SK-N-DZ (cell line): ENCODE measurements at regions not wholly inside any gene's neighbourhood (a gene's known extent, or its start where the extent isn't known, plus 50 kb on each side); places are given as distances from the start of the nearest gene placed in this dataset.

Source experiments
- DNase-seq: peaks from one replicate; pipeline ENCODE4 v3.0.0-alpha.2; 2015; ENCODE audit warnings: low spot score

DNA sequence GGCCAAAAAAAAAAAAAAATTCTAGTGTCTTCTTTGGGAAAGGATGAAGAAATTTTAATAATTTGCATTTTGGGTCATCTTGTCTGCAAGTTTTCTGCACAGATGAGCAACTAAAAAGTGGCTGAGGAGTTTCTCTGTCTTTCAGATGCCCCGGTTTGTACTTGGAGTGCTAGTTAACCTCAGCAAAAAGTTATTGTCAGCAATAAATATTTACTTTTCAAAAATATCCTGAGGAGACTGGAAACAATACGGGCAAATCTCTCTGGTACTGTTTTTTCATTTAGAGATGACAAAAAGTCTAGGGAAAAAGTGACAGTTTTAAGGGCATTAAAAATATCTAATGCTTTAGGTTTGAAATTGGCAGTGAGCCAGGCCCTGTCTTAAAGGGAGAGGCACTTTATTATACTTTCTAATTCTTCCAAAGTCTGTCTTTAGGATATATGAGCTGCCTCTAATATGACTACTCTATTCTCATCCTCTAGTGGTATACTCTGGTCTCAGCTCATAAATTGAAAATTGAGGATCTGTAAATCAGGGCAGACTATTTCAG is 436.0 kb upstream of the NR2F2 start:
- DNase-seq, result no peak

DNA sequence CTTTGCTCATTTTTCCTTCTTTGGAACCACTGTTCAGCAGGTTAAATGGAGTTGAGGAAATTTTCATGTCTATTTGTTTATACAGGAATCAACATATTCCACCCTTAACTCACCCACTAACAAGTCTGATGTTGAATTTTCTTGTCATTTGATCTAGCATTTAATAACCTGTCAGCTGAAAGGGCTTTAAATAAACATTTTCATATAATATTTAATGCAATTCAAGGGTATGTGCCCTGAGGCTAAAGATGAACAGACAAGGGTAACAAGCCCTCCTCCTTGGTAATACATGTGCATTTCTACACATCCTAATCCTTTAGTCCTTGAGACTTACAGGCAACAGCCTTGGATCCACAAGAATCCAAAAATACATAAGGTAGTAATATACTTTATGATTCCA is 435.0 kb upstream of the NR2F2 start:
- no peak for DNase-seq

- DNase-seq, result no peak
Observed at GRCh38 chr15:95897651-95898050, 432.8 kb upstream of the NR2F2 start.

DNA sequence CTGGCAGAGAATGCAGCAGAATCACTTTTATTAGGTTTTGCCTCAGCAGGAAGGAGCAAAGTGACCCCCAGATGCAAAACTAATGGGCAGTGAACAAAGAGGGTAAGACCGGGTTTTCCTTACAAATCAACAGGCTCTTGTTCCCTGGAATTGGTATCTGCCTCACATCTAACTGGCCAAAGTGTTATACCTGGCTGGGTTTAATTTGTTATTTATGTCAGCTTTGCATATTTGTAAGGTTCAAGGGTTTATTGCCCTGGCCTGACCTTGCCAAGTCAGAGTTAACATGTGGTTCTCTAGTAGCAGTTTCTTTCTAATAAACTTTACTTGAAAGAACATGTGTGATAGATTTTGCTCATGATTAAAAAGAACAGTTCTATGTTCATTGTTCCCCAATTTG is 431.7 kb upstream of the NR2F2 start:
- DNase-seq, result no peak

- DNase-seq, result no peak
Observed at GRCh38 chr15:95901271-95901670, 429.2 kb upstream of the NR2F2 start.

DNA sequence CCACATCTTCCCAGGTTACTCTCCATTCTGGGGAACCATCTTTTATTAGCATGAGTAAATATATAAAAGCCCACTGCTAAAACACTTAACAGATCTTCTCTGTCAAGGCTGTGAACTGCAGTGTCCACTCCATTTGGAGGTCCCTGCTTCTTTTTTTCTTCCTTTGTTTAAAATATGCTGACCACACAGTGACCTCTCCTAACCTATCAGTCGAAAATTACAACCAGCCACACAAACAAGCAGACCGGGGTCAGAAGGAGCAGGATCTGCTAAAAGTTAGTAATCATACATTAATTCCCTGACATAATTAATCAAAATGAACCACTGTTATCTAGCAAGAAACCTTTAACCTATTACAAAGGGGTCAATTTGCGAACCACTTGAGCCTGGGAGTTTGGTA is 427.9 kb upstream of the NR2F2 start:
- no peak for DNase-seq

DNA sequence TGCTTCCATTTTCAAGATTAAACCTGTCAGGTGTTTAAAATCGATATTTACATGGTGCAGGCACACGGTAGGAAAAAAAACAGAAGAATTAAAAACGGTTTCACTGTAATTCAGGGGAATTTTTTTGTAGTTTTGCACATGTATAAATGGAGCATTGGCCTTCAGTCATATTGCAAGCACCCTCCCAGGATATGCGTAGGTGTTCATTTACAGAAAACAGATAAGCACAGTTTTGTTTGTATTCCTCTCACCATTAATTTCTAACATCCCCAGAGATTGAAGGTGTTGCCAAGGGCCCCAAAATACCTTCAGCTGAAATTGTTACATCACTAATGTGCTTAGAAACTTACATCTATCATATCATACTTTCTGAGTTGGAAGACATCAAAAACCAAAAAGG is 427.1 kb upstream of the NR2F2 start:
- DNase-seq, result no peak

- DNase-seq, result no peak
Observed at GRCh38 chr15:95910643-95911212, 419.8 kb upstream of the NR2F2 start.

GRCh38 chr15:95911570-95912279 is 418.8 kb upstream of the NR2F2 start:
- DNase-seq, result peak; percentile 33

GRCh38 chr15:95912280-95912625 is 418.2 kb upstream of the NR2F2 start:
- no peak for DNase-seq

- no peak for DNase-seq
Observed at GRCh38 chr15:95912728-95913127, 417.8 kb upstream of the NR2F2 start.

GRCh38 chr15:95916568-95916967 is 413.9 kb upstream of the NR2F2 start:
- no peak for DNase-seq

DNA sequence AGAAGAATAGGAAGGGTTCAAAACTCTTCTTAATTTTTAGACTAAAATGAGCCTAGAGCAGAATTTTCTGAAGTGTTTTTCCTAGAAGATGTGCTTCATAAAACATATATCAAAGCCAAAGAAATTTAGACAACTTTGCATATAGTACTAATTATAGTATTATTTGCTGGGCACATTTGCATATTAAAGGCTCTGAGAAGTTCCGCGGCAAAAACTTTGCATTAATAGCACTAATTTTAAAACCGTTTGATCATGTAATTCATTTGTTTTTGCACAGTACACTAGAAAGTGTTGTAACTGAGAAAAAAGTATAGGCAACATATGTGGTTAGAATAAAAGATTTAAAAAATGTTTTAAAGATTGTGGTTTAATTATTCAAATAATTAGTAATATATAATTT is 412.0 kb upstream of the NR2F2 start:
- no peak for DNase-seq

- no peak for DNase-seq
Observed at GRCh38 chr15:95919460-95919859, 411.0 kb upstream of the NR2F2 start.

DNA sequence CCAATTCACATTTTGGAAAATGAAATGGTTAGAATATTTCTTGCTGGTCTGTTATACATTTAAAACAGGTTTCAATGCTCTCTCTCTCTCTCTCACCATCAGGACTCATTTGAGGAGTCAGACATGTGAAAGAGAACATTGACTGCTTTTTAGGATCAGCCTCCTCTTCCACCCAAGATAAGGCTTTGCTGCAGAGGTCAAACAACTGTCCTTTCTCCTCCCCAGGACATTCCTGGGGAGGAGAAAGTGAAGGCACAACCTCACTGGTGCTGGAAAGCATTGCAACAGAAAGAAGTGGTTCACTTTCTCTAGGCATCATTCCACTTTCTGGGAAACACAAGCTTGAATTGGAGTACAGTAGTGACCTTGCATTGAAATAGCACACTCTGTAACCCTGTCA is 409.1 kb upstream of the NR2F2 start:
- no peak for DNase-seq

DNA sequence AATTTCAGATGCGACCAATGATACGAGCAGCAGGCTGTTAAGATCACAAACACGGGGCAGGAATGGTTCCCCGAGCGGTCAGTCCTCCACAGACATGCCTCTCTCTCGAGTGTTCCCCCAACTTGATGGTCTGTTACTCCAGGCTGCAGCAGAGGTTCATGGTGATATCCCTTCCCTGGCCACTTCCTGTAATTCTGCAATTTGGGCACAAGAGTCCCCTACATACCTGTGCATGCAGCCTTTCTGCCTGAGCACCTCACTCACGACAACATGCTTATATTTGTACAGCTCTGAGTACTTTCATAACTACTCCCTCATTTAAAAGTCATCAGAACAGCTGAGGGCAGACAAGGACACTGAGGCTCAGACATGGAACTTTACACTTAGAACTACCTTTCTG is 408.1 kb upstream of the NR2F2 start:
- DNase-seq, result no peak

GRCh38 chr15:95923792-95924191 is 406.7 kb upstream of the NR2F2 start:
- no peak for DNase-seq

DNA sequence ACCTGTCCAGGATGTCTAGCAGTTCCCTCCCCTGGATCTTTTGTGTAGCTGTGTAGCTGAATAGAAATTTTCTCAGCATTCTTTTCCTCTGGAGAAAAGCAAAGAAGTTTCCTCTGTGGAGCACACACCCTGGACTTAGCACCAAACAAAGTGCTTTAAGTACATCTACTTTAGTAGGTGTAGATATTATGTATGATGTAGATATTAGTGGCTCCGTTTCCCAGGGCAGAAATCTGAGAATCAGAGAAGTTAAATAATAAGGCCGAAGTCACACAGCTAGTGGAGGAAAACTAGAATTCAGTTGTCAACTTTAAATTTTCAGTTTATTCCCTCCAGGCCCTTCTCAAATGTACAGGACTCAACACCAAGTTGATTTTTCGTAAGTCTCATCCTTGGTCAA is 401.7 kb upstream of the NR2F2 start:
- DNase-seq, result no peak

DNA sequence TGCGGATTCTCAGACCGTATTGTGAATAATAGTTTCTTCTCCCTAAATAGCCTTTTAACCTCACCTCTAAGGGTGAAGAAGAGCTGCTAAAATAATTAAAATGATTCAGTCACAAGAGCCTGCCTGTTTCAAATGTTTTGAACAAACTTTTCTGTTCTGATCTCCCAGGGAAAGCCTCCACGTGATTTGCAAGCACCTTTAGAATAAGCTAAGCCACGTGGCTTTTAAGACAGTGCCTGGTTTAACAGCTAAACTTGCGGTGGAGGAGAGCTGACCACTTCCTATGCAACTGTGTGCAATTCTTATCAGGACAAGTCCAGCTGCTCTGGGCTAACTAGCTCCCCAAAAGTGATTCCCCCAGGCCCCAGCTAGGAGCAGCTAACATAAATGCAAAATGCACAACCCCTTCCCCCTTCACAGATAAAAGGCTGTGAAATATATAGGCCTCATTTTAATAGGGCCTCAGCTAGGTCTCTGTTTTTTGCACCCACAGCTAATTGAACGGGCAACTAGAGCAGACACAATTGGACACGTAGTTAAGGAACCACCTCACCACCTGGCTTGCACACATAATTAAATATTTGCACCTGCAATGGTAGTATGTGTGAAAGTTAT is 401.2 kb upstream of the NR2F2 start:
- no peak for DNase-seq

DNA sequence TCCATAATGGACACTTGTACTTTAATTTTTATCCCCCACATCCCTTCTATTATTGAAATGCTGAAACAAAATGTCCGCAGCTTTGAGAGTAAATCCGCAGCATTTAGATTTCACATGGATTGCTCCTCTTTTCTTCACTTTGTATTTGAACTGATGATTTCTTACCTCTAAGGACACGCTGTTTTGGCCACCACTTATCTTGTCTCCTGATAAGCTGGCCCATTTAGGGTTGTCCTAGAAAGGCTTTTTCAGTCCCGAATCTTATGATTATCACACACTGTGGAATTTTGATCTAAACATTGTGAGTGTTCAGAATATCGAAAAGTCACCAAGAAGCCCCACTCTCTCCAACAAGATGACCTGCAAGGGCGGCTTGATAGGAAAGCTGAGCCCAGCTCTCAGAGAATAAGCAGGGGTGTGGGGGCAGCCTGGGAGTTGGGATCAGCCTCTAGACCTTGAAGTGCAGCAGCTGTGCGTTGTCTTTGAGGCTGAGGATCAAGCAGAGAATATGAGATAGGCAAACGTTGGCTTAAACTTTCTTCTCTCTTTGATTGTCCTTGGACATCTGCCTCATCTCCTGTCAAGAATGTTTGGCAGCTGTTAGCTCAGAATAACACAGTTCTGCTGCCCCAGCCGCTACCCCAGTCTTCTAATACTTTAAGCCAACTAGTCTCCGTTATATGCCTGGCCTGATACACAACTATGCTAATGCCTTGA is 399.7 kb upstream of the NR2F2 start:
- DNase-seq, result no peak

DNA sequence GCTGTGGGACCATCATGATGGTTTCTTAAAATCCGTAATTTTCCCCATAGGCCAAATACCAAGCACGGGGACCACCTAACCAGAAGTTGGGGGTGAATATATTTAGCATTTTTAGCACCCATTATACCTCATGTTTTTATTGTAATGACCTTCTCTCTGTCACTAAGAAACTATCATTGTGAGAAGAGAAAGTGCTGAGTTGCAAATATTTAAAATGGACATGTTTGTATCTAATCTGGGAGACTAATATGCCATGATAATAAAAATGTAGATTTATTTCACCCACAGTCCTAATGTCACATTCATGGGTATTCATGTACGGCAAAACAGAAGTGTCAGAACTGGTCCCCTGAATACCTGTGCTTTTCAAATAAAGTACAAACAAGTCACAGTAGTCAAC is 398.9 kb upstream of the NR2F2 start:
- no peak for DNase-seq

DNA sequence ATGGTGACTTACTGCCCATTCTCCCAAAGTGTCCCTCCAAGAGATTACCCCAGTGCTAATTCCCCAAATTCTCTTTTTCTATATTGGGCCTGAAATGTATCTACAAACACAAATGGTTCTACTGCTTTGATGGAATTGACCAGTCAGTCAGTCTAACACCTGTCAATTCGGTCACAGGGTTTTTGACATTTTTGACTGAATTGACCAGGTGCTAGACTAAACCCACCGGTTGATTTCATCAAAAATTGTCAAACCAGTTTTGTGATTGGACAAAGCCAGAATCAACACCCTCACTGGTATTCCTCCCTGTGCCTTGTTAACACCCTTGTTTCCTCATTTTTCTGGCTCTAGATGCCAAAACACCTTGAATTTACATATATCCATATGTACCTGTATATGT is 398.4 kb upstream of the NR2F2 start:
- DNase-seq, result no peak

DNA sequence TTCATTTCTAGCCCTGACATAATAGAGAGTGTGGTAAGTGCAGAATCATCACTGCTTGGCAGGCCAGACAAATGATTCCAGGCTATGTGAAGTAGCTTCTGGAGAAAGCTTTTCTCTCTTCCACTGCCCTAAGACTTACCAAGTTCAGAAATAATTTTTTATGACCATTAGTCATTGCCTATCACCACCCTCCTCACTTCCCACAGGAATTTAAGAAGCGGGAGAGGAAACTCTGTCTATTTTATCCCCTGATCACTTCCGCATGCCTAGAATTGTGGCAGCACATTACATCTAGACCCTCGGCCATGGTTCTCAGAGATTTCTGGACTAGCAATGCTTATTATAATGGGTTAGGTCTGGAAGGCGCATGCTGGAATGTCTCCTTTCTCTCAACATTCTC is 397.8 kb upstream of the NR2F2 start:
- no peak for DNase-seq
